OCI-LY3 (cell line): ENCODE measurements at regions not wholly inside any gene's neighbourhood (a gene's known extent, or its start where the extent isn't known, plus 50 kb on each side); places are given as distances from the start of the nearest gene placed in this dataset.

ENCODE experiments used
- EZH2phosphoT487 ChIP-seq: fragments of 200-600 bp; shearing (Covaris generic); IDR thresholded peaks from 2 replicates; pipeline ENCODE4 v1.6.1; 2018; ENCODE audit warnings: antibody characterized with exemption, mixed run types, low read depth
- TF ChIP-seq, protein P1 (sequence below): fragments of 200-600, 300-600 bp; sonication (generic); IDR thresholded peaks from 2 replicates; pipeline ENCODE4 v1.5.1; 2014; ENCODE audit warnings: antibody characterized with exemption, low read length, low read depth

DNA sequence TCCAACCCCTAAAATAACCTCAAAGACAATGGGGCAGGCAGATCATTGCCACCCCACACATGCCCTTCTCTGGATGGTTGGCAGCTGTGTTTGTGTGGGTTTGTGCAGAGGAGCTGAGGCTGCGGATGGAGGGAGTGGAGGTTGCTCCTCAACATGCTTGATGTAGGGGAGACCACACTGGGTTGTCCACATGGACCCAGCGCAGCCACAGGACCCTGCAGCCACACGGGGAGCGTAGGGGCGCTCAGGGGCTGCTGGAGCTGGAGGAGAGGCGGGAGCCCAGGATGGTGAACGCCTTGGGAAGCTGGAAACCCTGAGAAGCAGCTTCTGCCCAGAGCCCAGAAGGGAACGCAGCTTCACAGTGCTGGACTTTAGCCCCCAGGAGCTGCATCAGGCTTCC, 56.3 kb upstream of the TMEM18 start:
- TF ChIP-seq, protein P1, sequence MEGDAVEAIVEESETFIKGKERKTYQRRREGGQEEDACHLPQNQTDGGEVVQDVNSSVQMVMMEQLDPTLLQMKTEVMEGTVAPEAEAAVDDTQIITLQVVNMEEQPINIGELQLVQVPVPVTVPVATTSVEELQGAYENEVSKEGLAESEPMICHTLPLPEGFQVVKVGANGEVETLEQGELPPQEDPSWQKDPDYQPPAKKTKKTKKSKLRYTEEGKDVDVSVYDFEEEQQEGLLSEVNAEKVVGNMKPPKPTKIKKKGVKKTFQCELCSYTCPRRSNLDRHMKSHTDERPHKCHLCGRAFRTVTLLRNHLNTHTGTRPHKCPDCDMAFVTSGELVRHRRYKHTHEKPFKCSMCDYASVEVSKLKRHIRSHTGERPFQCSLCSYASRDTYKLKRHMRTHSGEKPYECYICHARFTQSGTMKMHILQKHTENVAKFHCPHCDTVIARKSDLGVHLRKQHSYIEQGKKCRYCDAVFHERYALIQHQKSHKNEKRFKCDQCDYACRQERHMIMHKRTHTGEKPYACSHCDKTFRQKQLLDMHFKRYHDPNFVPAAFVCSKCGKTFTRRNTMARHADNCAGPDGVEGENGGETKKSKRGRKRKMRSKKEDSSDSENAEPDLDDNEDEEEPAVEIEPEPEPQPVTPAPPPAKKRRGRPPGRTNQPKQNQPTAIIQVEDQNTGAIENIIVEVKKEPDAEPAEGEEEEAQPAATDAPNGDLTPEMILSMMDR, result no peak
- TF ChIP-seq EZH2phosphoT487, result no peak
